Suprapubic skin (tissue), 3 donors: ENCODE measurements at regions not wholly inside any gene's neighbourhood (a gene's known extent, or its start where the extent isn't known, plus 50 kb on each side); places are given as distances from the start of the nearest gene placed in this dataset.

Experiments
- POLR2AphosphoS5 ChIP-seq, 3 donors: sonication (generic); formaldehyde crosslinking; IDR thresholded peaks; one replicate each; pipeline ENCODE4 v1.6.1; 2017; ENCODE audit warnings: antibody characterized with exemption in 3 of 3
- TF ChIP-seq, protein P1 (sequence below), 2 donors: fragments of 200-600 bp in 1 of 2; fragments of 450-650 bp in 1 of 2; sonication (generic) in 1 of 2; IDR thresholded peaks; one replicate each; pipeline ENCODE4 v1.5.1; 2016 to 2019; ENCODE audit warnings: antibody characterized with exemption in 2 of 2, mild to moderate bottlenecking in 1 of 2, moderate library complexity in 1 of 2

DNA sequence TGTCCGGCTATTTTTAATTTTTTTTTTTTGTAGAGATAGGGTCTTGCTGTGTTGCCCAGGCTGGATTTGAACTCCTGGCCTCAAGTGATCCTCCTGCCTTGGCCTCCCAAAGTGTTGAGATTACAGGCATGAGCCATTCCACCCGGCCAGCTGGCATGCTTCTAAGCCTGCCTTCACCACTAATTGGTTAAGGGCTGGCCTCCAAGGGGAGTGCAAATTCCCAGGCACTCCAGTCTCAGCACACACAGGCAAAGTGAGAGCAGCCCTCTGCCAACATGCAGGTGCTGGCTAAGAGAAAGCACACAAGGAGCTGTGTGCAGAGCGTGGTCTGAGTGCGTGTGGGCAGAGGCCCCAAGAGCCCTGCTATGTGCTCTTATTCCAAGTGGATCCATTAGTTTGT lies 149.8 kb upstream of the HS3ST2 start:
- TF ChIP-seq, protein P1, sequence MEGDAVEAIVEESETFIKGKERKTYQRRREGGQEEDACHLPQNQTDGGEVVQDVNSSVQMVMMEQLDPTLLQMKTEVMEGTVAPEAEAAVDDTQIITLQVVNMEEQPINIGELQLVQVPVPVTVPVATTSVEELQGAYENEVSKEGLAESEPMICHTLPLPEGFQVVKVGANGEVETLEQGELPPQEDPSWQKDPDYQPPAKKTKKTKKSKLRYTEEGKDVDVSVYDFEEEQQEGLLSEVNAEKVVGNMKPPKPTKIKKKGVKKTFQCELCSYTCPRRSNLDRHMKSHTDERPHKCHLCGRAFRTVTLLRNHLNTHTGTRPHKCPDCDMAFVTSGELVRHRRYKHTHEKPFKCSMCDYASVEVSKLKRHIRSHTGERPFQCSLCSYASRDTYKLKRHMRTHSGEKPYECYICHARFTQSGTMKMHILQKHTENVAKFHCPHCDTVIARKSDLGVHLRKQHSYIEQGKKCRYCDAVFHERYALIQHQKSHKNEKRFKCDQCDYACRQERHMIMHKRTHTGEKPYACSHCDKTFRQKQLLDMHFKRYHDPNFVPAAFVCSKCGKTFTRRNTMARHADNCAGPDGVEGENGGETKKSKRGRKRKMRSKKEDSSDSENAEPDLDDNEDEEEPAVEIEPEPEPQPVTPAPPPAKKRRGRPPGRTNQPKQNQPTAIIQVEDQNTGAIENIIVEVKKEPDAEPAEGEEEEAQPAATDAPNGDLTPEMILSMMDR (IDR thresholded peaks at IDR 0.05) = no peak
- no peak for TF ChIP-seq POLR2AphosphoS5 (IDR thresholded peaks at IDR 0.05)
